ENCODE measurements at regions not wholly inside any gene's neighbourhood (a gene's known extent, or its start where the extent isn't known, plus 50 kb on each side); places are given as distances from the start of the nearest gene placed in this dataset.

DNA sequence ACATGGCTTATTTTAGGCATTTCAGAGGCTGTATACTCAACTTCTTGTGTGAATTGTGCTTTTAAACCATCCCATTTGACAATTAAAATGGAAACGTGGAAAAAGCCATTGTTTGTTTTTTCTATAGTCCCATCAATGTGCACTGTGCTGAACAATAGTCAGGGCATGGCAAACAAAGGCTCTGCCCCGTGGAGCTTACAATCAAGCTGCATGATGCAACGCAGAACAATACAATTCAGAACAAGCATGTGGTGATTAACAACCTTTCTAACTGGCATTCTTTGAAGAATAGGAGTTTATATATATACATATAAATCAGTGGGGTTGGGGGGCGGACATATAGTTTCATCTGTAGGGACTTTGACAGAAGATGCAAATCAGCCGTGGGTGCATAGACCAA, 2125.4 kb upstream of the WWC1 start:
- ChIA-PET CTCF (ENCODE audit: low intra/inter-chr PET ratio, low total read pairs) (no interaction called here), POLR2A (no interaction called here)
- Histone ChIP-seq H3K79me2 (ENCODE audit: insufficient read depth, low read length) (no peaks in the 10 kb centered on the region), H3K9me3 (ENCODE audit: low read length) (peaks cover 74% of the 10 kb centered on the region), H3K27me3 (ENCODE audit: control insufficient read depth in 1 of 2, insufficient read depth in 2 of 2, low read length in 2 of 2) (no peaks in the 10 kb centered on the region), H3K27ac (ENCODE audit: extremely low read length, insufficient read depth, low read length) (no peak overlapping the region), H3K4me1 (ENCODE audit: insufficient read depth, low read length) (no peaks in the 10 kb centered on the region), H3K9ac (ENCODE audit: insufficient read depth, low read depth, low read length) (no peak overlapping the region), H3K36me3 (replicated peaks in 1 of 2; ENCODE audit: control insufficient read depth in 1 of 2, insufficient read depth in 2 of 2, low read length in 2 of 2) (no peaks in the 10 kb centered on the region), H3K4me2 (ENCODE audit: low read depth, low read length) (no peak overlapping the region), H4K20me1 (ENCODE audit: insufficient read depth, low read length) (no peaks in the 10 kb centered on the region), H2AFZ (ENCODE audit: low read length) (no peak overlapping the region), H3K4me3 (replicated peaks in 1 of 3; ENCODE audit: insufficient read depth in 1 of 3, low read depth in 2 of 3, low read length in 3 of 3) (no peak overlapping the region)
- in situ Hi-C loops (cut with HindIII; ENCODE audit: extremely low pct_ligation_motif_present, low pct_unique_long_range_greater_than_20kb) (no loop called here), intact Hi-C loops (cut with micrococcal nuclease; ENCODE audit: unreplicated experiment) (no loop called here)
- WGBS (ENCODE audit: low lambda C conversion rate), result 1% methylated on average over 5 of the region's 5 CpGs
- no peak for DNase-seq (ENCODE audit: low spot score)
- no TSS peak for BruUV-seq (replicated peaks)
- FAIRE-seq, result no peak
- ATAC-seq, result no peak
- no peak for TF ChIP-seq MYPOP (CRISPR knock-in tag; IDR thresholded peaks at IDR 0.05)
- TF ChIP-seq MIER2 (CRISPR knock-in tag; IDR thresholded peaks at IDR 0.05), result no peak
- TF ChIP-seq MAFF (IDR thresholded peaks at IDR 0.05; ENCODE audit: low read depth, low read length), result no peak
- no peak for TF ChIP-seq RERE (CRISPR knock-in tag; IDR thresholded peaks at IDR 0.05; ENCODE audit: low read depth)
- TF ChIP-seq SNAPC2 (CRISPR knock-in tag; IDR thresholded peaks at IDR 0.05), result no peak
- no peak for TF ChIP-seq ZNF772 (CRISPR knock-in tag; IDR thresholded peaks at IDR 0.05)
- TF ChIP-seq ARID4A (CRISPR knock-in tag; IDR thresholded peaks at IDR 0.05; ENCODE audit: borderline replicate concordance), result no peak
- no peak for TF ChIP-seq FOXO4 (CRISPR knock-in tag; conservative IDR thresholded peaks at IDR 0.05)
- no peak for TF ChIP-seq CREM (IDR thresholded peaks at IDR 0.05)
- no peak for TF ChIP-seq CREM (CRISPR knock-in tag; IDR thresholded peaks at IDR 0.05)
- no peak for TF ChIP-seq ZFY (CRISPR knock-in tag; IDR thresholded peaks at IDR 0.05)
- TF ChIP-seq SMARCC2 (IDR thresholded peaks at IDR 0.05), result no peak
- no peak for TF ChIP-seq NFIC (IDR thresholded peaks at IDR 0.05; ENCODE audit: low read length)
- TF ChIP-seq SALL1 (CRISPR knock-in tag; IDR thresholded peaks at IDR 0.05), result no peak
- no peak for TF ChIP-seq TCF12 (IDR thresholded peaks at IDR 0.05)
- TF ChIP-seq TCF12 (CRISPR knock-in tag; IDR thresholded peaks at IDR 0.05), result no peak
